SH-SY5Y (cell line): ENCODE measurements at regions not wholly inside any gene's neighbourhood (a gene's known extent, or its start where the extent isn't known, plus 50 kb on each side); places are given as distances from the start of the nearest gene placed in this dataset.

Experiments
- GATA2 ChIP-seq: IDR thresholded peaks from 2 replicates; pipeline ENCODE4 v1.6.1; 2011; ENCODE audit warnings: mild to moderate bottlenecking, low read depth, low read length
- GATA3 ChIP-seq: IDR thresholded peaks from 2 replicates; pipeline ENCODE4 v1.6.1; 2011; ENCODE audit warnings: low read depth, mild to moderate bottlenecking, low read length, moderate library complexity

GRCh38 chr4:89575840-89576239 is 261.1 kb downstream of the SNCA start:
- TF ChIP-seq GATA2, result no peak
- no peak for TF ChIP-seq GATA3
